HepG2 (cell line): ENCODE measurements at regions not wholly inside any gene's neighbourhood (a gene's known extent, or its start where the extent isn't known, plus 50 kb on each side); places are given as distances from the start of the nearest gene placed in this dataset.

Experiments
- ATF6 ChIP-seq: sonication (generic); formaldehyde crosslinking; conservative IDR thresholded peaks from 2 replicates; pipeline ENCODE4 v1.4.0; 2020; ENCODE audit warnings: missing genetic modification reagents
- KAT2B ChIP-seq: fragments of 150-350 bp; IDR thresholded peaks from 2 replicates; pipeline ENCODE4 v1.6.1; 2014; ENCODE audit warnings: low read depth, low read length, borderline replicate concordance
- MAX ChIP-seq: IDR thresholded peaks from 2 replicates; pipeline ENCODE4 v1.6.1; 2012; ENCODE audit warnings: inconsistent platforms
- MXD1 ChIP-seq: sonication (generic); formaldehyde crosslinking; IDR thresholded peaks from 2 replicates; pipeline ENCODE4 v1.4.0; 2020; ENCODE audit warnings: mild to moderate bottlenecking, missing genetic modification reagents
- REPIN1 ChIP-seq: sonication (generic); formaldehyde crosslinking; IDR thresholded peaks from 2 replicates; pipeline ENCODE4 v1.8.0; 2022; ENCODE audit warnings: missing genetic modification reagents, low read depth, mild to moderate bottlenecking, borderline replicate concordance
- REST ChIP-seq, 2 experiments: IDR thresholded peaks; 2 replicates each; pipeline ENCODE4 v1.6.1; 2011 to 2012; ENCODE audit warnings: low read length in 2 of 2, borderline replicate concordance in 1 of 2, low read depth in 1 of 2, mild to moderate bottlenecking in 1 of 2, moderate library complexity in 1 of 2
- YY1 ChIP-seq: IDR thresholded peaks from 2 replicates; pipeline ENCODE4 v1.6.1; 2011; ENCODE audit warnings: low read length, low read depth, moderate library complexity, mild to moderate bottlenecking; ENCODE audit not compliant: insufficient read depth, insufficient replicate concordance
- ZNF264 ChIP-seq: sonication (generic); formaldehyde crosslinking; IDR thresholded peaks from 2 replicates; pipeline ENCODE4 v1.4.0; 2020; ENCODE audit warnings: missing genetic modification reagents

- TF ChIP-seq MXD1 (CRISPR knock-in tag) = no peak
- TF ChIP-seq REST (IDR thresholded peaks at IDR 0.05; ENCODE audit: borderline replicate concordance in 1 of 2, low read depth in 1 of 2, low read length in 2 of 2) = no peak
- TF ChIP-seq YY1 = no peak
- TF ChIP-seq REPIN1 (CRISPR knock-in tag) = no peak
- TF ChIP-seq KAT2B = no peak
- no peak for TF ChIP-seq MAX
- TF ChIP-seq ZNF264 (CRISPR knock-in tag) = no peak
- TF ChIP-seq ATF6 (CRISPR knock-in tag) = no peak
Measured at GRCh38 chr7:15921576-15921975, 235.1 kb upstream of the MEOX2 start.
